ENCODE measurements at regions not wholly inside any gene's neighbourhood (a gene's known extent, or its start where the extent isn't known, plus 50 kb on each side); places are given as distances from the start of the nearest gene placed in this dataset.

DNA sequence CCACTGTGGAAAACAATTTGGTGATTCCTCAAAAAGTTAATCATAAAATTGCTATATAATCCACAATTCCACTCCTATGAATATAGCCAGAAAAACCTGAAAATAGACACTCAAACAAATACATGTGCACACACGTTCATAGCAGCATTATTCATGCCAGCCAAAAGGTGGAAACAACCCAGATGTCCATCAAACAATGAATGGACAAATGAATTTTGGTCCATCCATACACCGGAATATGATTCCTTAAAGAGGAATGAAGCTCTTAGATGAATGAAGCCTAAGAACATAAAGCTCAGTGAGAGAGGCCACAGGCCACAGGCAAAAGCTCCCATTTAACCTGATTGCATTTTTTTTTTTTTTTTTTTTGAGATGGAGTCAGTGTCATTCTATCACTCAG lies 114.6 kb upstream of the TNRC6C start:
- no peak overlapping the region for H3K27ac ChIP-seq
- TF ChIP-seq, protein P1, sequence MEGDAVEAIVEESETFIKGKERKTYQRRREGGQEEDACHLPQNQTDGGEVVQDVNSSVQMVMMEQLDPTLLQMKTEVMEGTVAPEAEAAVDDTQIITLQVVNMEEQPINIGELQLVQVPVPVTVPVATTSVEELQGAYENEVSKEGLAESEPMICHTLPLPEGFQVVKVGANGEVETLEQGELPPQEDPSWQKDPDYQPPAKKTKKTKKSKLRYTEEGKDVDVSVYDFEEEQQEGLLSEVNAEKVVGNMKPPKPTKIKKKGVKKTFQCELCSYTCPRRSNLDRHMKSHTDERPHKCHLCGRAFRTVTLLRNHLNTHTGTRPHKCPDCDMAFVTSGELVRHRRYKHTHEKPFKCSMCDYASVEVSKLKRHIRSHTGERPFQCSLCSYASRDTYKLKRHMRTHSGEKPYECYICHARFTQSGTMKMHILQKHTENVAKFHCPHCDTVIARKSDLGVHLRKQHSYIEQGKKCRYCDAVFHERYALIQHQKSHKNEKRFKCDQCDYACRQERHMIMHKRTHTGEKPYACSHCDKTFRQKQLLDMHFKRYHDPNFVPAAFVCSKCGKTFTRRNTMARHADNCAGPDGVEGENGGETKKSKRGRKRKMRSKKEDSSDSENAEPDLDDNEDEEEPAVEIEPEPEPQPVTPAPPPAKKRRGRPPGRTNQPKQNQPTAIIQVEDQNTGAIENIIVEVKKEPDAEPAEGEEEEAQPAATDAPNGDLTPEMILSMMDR (conservative IDR thresholded peaks at IDR 0.05): no peak
- no peak for TF ChIP-seq ZFX (IDR thresholded peaks at IDR 0.05)

DNA sequence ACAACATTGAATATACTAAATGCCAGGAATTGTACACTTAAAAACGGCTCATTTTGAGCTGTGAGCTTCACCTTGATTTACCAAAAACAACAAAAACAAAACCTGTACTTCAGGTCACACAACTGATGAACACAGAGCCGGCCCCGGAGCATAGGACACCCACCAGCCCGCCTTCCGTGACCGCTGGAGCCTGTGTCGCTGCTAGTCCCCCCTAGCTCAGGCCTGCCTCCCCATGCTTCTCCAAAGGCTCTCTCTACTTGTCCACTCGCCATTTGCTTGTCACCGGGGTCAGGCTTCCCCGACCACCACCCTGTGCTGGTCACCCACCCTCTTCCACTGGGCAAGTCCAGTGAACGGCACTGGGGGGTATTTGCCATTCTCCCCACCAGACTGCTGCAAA lies 113.8 kb upstream of the TNRC6C start:
- no peak for TF ChIP-seq ZFX (IDR thresholded peaks at IDR 0.05)
- TF ChIP-seq, protein P1 (conservative IDR thresholded peaks at IDR 0.05): no peak
- H3K27ac ChIP-seq: no peak overlapping the region

DNA sequence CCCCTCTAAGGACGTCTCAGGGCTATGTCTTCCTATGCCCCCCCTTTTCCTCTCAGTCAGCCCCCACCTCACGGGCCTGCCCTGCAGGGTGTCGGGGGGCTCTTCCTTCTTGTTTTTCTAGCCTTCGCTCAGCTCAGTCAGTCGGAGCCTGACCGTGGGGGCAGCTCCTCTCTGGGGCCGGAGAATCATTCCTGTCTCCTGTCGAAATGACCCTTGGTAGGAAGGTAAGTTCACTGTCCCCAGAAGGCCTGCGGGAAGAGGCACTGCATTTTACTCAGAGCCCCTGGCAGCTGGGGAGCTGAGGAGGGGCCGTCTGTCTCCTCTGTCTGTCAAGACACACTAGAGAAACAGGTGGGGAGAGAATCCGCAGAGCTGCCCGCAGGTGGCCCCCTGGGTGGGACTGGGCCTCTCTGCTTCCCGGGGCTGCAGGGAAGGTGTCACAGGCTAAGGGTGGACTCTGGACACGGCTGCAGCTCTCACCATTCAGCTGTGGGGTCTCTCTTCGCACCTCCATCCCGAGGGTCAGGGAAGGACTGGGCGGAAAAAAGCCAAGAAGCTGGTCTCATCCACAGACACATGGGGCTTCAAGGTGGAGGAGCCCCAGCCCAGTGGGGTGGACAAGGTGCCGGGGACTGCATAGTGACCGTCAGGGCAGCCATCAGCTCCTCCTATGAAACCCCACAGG lies 112.8 kb upstream of the TNRC6C start:
- no peak overlapping the region for H3K27ac ChIP-seq

DNA sequence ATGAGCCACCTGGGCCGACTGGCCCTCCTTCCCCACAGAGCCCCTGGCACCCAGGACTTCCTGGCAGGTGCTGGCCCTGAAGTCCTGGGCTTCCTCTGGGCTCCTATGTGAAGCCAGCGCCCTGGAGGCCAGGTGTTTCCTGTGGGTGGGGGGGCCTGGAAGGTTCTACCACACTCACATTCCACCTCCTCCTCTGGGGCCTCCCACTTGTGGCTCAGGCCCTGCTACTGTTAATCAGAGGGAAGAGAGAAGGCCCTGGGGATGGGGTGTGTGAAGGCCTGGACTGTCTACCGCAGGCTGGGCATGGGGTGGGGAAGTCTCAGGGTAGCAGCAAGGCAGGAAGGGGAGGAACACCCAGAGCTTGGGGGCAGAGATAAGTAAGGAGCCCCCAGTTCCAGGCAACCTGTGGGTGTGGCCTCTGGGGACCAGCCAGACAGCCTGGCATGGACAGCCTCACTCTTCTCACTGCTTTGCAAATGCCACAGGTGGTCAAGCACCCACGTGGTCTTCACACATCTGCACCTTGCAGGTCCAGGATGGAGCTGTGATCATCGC lies 111.9 kb upstream of the TNRC6C start:
- no peak for TF ChIP-seq ZFX (IDR thresholded peaks at IDR 0.05)
- TF ChIP-seq, protein P1 (conservative IDR thresholded peaks at IDR 0.05): no peak
- no peak overlapping the region for H3K27ac ChIP-seq

More for the DNA sequence above, 112.8 kb upstream of the TNRC6C start:
- TF ChIP-seq, protein P1 (conservative IDR thresholded peaks at IDR 0.05): no peak
- TF ChIP-seq ZFX (IDR thresholded peaks at IDR 0.05): no peak

DNA sequence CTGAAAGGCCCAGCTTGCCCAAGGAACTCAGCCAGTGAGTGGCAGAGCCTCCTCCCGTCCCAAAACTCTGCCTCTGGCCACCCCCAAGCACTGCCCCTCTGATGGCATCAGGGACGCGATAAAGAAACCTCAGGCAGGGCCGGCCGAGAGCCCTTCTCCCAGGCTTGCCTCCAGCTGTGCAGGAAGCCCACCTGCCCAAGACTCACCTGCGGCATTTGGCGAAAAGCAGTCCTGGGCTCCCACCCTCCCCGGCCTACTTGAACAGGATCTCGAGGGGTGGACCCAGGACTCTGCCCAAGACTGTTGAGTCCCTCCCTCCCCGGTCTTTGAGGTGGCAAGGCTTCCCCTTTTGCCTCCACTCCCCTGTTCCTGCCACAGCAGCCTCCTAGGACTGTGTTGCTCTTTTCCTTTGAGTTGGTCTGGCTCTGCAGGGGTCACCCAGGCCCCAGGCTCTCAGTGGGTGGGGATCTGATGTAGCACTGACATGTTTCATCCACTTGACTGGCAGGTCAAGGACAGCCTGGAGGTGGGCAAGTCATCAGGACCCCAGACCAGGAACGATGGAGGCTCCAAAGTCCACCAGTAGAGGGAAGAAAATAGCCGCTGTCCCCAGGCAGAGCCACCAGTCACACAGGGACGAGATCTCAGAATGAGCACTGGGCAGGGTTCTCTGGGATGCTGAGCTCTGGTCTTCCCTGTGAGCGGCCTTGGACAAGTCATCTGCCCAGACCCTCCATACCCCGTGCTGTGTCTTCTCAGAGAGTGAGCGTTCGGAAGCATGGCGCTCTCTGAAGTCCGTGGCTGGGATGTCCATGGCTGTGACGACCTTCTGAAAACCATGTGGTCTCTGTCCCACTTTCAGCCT lies 111.0 kb upstream of the TNRC6C start:
- no peak overlapping the region for H3K27ac ChIP-seq
- TF ChIP-seq, protein P1 (conservative IDR thresholded peaks at IDR 0.05): no peak
- TF ChIP-seq ZFX (IDR thresholded peaks at IDR 0.05): no peak

DNA sequence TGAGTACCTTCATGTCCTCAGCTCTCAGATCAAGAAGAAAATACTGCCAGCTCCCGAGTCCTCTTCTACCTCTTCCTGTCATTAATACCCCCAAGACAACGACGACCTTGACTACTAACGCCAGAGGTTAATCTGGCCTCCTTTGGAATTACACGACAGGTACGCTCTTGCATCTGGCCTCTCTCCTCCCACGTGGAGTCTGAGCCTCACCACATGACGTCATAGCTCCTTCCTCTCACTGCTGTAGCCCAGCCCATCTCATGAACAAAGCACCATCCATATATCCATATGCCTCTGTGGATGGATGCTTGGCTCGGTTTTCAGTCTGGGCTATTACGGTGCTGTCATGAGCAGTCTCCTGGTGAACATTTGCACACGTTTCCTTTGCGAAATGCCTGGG lies 110.2 kb upstream of the TNRC6C start:
- no peak for TF ChIP-seq ZFX (IDR thresholded peaks at IDR 0.05)
- TF ChIP-seq, protein P1 (conservative IDR thresholded peaks at IDR 0.05): no peak
- no peak overlapping the region for H3K27ac ChIP-seq

DNA sequence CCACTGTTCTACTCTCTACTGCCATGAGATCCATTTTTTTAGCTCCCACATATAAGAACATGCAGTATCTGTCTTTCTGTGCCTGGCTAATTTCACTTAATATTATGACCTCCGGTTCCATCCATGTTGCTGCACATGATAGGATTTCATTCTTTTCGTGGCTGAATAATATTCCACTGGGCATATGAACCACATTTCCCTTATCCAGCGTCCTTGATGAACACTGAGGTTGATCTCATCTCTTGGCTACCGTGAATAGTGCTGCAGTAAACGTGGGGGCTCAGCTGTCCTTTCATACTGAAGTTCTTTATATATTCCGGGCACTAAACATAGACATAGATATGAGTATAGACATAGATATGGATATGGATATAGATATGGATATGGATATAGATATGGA lies 109.3 kb upstream of the TNRC6C start:
- no peak overlapping the region for H3K27ac ChIP-seq
- TF ChIP-seq, protein P1 (conservative IDR thresholded peaks at IDR 0.05): no peak
- TF ChIP-seq ZFX (IDR thresholded peaks at IDR 0.05): no peak

Measured in C4-2B (cell line).